Dermis blood vessel endothelial cell (primary cell): ENCODE measurements at regions not wholly inside any gene's neighbourhood (a gene's known extent, or its start where the extent isn't known, plus 50 kb on each side); places are given as distances from the start of the nearest gene placed in this dataset.
"Not testable (repeated sequence)": the region's sequence is repeated elsewhere in the genome, so short reads cannot be mapped to it uniquely, and the experiment has no call there.

Experiments used
- DNase-seq: peaks from one replicate; pipeline ENCODE4 v3.0.0; 2010

DNA sequence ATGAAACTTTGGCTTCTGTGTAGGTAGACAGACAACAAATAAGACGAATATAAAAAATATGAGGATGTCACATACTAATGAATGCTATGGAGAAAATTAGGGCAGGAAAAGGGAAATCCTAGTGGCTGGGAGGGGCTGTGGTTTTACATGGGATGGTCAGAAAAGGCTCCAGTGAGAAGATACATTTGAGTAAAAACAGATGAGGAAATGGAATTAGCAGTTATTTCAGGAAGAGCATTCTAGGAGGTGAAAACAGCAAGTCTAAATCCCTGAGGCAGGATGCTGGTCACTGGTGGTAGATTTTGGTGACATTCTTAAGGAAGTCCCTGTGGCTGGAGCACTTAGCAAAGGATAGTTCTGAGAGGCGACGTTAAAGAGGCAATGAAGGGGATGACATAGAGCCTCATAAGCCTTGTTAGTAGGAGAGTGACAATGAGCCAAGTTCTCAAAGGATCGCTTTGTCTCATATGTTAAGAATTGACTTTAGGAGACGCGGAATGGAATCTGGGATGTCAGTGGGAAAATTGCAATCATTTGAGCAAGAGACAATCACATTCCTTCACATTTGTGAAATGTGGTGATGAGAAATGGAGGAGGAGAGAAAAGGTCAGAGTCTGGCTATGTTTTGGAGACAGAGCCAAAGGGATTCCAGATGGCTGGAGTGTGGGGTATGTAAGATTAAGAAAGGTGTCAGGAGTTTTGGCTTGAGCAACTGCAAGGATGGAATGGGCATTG, 384.7 kb upstream of the FZD8 start:
- DNase-seq = no peak

GRCh38 chr10:36026081-36026480, 384.0 kb upstream of the FZD8 start:
- no peak for DNase-seq

DNA sequence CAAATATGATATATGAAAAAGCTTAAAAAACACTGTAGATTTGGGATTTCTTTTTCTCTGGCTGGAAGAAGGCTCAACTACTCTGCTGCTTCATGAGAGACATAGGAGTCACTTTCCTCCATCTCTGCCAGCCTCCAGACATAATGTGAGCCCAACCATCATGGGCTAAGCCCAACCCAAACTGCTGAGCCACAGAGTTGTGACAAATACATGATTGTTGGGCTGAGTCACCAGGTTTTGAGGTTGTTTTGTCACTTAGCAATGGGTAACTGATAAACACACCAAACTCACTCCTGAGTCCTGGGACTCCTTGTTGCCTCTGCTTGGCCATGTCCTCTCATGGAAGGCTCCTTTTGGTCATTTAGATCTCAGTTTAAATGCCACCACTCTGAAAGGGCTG, 381.8 kb upstream of the FZD8 start:
- DNase-seq = peak; percentile 52

DNA sequence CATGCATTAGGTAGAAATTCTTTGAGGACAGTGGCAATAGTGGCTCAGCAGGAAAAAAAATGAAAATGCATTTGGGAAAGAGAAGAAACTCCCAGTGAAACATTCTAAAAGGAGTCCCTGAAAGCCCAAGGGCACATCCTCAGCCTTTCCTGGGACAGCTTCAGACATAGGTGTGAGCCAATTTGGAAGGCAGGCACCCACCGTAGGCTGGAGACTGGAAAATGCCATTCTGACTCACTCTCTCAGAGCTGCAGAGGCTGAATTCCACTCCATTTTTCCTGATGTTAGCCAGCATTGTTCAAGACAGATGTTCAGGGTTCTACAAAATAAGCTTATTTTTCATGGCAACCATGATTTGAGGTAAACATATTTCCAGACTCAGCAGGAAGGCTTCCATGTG, 379.0 kb upstream of the FZD8 start:
- no peak for DNase-seq

DNA sequence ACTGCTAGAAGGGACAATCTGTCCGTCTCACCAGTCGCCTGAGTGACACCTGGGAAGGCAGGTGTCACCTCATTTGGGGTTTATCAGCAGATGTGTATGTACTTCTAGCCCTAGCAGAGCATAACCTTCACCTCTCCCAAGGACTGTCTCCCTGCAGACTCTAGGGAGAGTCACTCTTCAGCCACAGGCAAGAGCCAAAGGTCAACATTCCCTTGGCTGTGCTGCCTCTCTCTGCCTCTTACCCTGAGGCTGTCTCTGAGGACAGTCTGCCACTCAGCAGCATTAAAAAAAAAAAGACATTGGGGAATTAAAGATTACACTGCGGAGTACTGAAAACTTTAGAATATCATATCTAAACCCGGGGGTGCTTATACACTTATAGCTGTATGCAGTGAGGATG, 377.7 kb upstream of the FZD8 start:
- DNase-seq = no peak

DNA sequence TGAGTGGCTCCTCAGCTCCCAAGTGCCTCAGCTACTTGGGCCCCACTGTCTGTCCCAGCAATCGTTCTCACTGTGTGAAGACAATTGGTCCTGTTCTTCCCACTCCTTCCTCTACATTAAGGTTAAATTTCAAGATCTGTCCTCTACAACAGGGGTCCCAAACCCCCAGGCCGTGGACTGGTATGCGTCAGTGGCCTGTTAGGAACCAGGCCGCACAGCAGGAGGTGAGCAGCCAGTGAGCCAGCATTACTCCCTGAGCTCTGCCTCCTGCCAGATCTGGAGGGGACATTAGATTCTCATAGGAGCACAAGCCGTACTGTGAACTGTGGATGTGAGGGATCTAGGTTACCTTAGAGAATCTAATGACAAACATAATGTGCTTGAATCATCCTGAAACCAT, 376.9 kb upstream of the FZD8 start:
- DNase-seq = no peak

DNA sequence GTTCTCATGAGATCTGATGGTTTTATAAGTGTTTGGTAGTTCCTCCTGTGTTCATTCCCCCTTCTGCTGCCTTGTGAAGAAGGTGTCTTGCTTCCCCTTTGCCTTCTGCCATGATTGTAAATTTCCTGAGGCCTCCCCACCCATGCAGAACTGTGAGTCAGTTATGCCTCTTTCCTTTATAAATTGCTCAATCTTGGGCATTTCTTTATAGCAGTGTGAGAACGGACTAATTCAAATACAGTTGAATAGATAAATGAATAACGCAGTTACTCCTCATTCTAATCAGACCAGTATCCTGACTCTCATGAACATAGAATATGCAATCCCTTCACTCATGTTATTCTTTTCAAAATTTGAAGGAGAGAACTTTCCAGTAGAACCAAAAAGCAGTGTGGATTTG, 375.0 kb upstream of the FZD8 start:
- DNase-seq = no peak

DNA sequence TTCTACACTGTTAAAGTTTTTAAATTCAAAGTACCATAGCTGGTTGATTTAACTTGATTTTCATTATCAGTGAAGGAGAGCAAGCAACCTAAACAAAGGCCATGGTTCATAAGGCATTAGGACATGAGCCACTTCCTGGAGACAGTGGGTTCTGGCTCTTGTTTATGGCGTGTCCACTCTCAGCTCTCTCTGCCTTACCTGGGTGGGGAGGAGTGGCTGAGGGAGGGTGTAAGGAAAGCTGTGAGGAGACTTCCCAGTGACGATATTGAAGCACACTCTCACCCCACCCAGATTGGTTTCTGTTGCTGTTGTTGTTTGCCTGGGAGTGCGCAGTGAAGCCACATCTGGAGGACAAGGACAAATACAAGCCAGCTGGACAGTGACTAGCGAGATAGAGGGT, 365.3 kb upstream of the FZD8 start:
- no peak for DNase-seq

- DNase-seq = no peak
These were observed 361.6 kb upstream of the FZD8 start for GRCh38 chr10:36003688-36004087.

- DNase-seq = no peak
These were observed 361.0 kb upstream of the FZD8 start for GRCh38 chr10:36003031-36003600.

DNA sequence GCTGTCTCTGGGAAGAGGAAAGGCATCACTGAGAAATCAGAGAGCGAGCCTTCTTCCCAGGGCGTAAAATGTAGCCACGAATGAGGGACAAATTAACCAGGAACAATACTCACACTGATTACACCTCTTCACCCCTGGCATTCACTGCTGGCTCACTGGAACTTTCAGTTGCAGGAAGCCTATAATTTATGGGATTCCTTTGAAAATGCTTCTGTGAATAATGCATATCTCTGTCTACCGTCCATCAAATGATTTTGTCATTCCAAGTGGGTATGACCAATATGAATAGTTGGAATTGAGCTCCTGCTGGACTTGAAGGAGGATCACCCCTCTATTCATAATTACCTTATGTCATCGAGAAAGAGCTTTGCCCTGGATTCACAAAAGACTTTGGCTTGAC, 360.3 kb upstream of the FZD8 start:
- DNase-seq = no peak

DNA sequence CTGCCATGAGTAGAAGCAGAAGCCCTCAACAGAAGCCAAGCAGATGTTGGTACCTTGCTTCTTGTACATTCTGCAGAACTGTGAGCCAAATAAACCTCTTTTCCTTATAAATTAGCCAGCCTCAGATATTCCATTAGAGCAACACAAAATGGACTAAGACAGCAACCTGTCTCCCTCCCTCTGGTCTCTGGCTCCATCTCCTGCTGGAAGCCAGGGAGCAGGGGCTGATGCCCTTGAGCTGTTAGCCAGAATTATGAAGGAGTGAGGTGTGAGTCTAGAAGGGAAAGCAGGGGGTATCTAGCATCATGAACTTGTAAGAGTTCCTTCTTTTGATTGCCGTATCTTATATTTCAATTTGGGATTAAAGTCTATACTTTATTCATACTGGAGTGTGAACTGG, 358.7 kb upstream of the FZD8 start:
- DNase-seq = peak; percentile 17

DNA sequence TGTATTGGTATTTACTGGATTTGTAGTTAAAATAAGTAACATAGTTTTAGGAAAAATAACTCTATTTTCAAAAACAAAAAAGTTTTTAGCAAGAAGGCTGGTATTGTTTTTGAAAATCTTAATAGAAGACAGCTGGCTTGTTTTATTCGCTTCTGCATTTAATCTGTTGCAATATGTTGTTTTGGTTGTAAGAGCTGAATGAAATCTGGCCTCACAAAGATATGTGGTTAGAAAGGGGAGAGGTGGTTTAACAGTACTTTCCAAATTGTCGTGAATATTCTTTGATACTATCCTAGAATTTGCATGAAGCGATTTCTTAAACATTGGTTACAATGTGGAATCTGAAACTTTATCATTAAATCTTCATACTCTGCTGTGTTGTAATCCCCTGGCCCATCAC, 355.9 kb upstream of the FZD8 start:
- DNase-seq = no peak

GRCh38 chr10:35995485-35995884, 353.4 kb upstream of the FZD8 start:
- DNase-seq = no peak

- peak; percentile 53 for DNase-seq
These were observed 351.8 kb upstream of the FZD8 start for GRCh38 chr10:35993591-35994515.

DNA sequence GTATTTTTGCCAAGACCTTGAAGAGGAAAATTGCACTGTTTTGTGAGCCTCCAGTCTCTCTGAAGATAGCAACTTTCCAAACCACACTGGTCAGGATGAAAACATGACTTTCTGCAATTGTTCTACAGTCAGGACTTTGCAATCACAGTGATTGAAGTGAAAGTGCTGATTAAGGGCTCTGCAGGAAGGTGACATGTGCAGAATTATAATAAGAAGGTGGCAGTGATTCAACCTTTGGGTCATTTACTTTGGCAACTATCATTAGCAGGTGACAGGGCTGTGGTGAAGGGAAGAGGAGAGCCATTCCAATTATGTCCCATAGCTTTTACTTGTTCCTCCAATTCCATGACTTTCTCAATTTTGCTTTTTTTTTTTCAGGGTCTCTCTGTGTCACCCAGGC, 350.0 kb upstream of the FZD8 start:
- no peak for DNase-seq

DNA sequence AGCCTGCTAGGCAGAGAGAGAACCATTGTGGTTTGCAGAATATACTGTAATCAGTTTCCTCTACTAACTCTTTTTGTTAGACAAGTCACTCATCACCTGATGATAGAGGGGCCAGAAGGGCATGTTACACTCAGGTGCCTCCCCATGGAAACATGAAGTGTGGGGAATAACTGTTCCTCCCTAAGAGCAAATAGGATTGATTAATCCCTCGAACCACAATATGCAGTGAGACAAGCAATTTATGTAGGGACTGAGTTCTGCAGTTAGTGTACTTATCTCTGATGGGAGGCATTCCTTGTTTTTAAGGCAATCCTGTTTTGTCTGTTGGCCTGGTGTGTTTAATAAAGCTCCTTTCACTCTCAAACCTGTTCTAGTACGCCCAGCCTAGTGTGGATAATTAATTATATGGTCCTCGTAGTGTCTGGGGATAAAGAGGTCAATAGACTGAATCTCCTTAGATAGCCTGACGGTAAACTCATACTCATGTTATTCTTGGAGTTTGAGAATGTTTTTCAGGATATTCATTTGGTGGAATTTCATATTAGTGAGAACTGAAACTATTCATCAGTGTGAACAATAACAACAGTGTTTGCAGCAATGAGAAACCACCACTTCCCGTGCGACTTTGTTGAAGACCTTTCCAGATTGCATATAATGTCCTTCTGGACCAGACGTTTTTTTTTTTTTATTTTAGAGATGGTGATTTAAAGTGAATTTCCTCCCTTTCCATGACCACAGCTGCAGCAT, 344.8 kb upstream of the FZD8 start:
- DNase-seq = peak; percentile 76

- DNase-seq = no peak
These were observed 337.0 kb upstream of the FZD8 start for GRCh38 chr10:35979116-35979515.

- not testable (repeated sequence) for DNase-seq
These were observed 332.0 kb upstream of the FZD8 start for GRCh38 chr10:35973912-35974591.

DNA sequence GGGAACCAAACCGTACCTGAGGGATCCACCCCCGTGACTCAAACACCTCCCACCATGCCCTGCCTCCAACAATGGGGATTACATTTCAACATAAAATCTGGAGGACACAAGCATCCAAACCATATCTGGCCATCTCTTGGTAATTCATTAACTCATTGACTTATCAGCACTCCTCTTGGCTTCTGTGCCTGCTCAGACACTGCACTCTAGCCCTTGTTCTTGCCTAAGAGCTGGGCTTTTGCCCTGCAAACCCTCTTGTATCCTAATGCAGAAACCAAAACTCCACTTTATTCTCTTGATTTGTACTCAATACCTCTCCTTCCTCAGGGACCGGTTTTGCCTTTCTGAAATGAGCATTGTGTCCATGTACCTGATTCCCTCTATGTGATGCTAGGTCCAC, 330.2 kb upstream of the FZD8 start:
- no peak for DNase-seq

DNA sequence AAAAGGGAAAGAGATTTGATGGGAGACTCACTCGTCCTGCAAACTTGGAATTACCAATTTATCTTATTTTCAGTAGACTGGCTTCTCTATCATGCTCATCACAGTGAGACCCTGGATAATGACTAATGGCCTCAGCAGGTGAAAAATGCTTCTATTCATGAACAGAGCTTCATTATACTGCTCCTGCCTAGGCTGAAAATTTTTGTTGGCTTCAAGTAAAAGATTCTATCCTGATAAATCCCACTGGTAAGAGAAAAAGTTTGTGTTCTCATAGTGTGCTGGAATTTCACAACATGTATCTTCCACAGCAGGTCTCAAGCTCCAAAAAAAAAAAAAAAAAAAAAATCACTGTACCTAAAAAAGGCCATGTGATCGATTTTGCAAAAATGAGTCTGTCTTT, 329.3 kb upstream of the FZD8 start:
- no peak for DNase-seq

- no peak for DNase-seq
These were observed 321.6 kb upstream of the FZD8 start for GRCh38 chr10:35963685-35964084.
